Body of pancreas (tissue), 4 donors: ENCODE measurements at regions not wholly inside any gene's neighbourhood (a gene's known extent, or its start where the extent isn't known, plus 50 kb on each side); places are given as distances from the start of the nearest gene placed in this dataset.

Source experiments
- ATAC-seq: fragments of 150-250 bp; one replicate; pipeline ENCODE4 v1.9.1; 2016
- DNase-seq, 4 donors: peaks; one replicate each; pipeline ENCODE4 v3.0.0-alpha.2; 2019
- H3K27ac ChIP-seq, 4 donors: fragments of 200-600 bp; sonication (generic); 1 replicate in 3 of 4; 2 replicates in 1 of 4; pipeline versions ENCODE4 v1.5.1 to v1.6.1; 2016 to 2019; ENCODE audit warnings: mild to moderate bottlenecking in 1 of 4, mixed read lengths in 1 of 4, moderate library complexity in 1 of 4
- H3K27me3 ChIP-seq, 2 donors: fragments of 200-600 bp; sonication (generic); one replicate each; pipeline ENCODE4 v1.6.0; 2016; ENCODE audit warnings: mild to moderate bottlenecking in 1 of 2
- H3K36me3 ChIP-seq, 2 donors: fragments of 200-600 bp; sonication (generic); replicated peaks in 1 of 2; 2 replicates each; pipeline ENCODE4 v1.5.1; 2016; ENCODE audit warnings: low read depth in 2 of 2; ENCODE audit not compliant: insufficient read depth in 1 of 2
- H3K4me1 ChIP-seq: fragments of 200-600 bp; sonication (generic); one replicate; pipeline ENCODE4 v1.6.0; 2016
- H3K4me3 ChIP-seq, 2 donors: fragments of 200-600 bp; sonication (generic); 1 replicate in 1 of 2; 2 replicates in 1 of 2; pipeline ENCODE4 v1.5.1; 2016 to 2019
- H3K9me3 ChIP-seq, 3 donors: fragments of 200-600 bp; sonication (generic); 1 replicate in 2 of 3; 2 replicates in 1 of 3; pipeline ENCODE4 v1.5.1; 2016
- CTCF ChIP-seq, 7 experiments: fragments of 450-650 bp in 4 of 7; fragments of 200-600 bp in 3 of 7; sonication (generic) in 3 of 7; IDR thresholded peaks; one replicate each; pipeline ENCODE4 v1.5.1; 2016 to 2019; ENCODE audit warnings: antibody characterized with exemption in 7 of 7
- POLR2A ChIP-seq, 3 donors: fragments of 450-650 bp; IDR thresholded peaks; one replicate each; pipeline ENCODE4 v1.6.1; 2016; ENCODE audit warnings: antibody characterized with exemption in 3 of 3, mild to moderate bottlenecking in 2 of 3
- WGBS, 2 donors: methylation state at CpG; one replicate each; pipeline ENCODE4 v1.1.5; 2017; 5-methylcytosine and 5-hydroxymethylcytosine counted together
- intact Hi-C: fragments of 100-400 bp; cut with DNase I; formaldehyde crosslinking; loops from one replicate; pipeline ENCODE4 v1.15.1; 2023

- no peaks in the 10 kb centered on the region for H3K27me3 ChIP-seq
- no peaks in the 10 kb centered on the region for H3K9me3 ChIP-seq
- DNase-seq (no peak), ATAC-seq (no peak)
- no peaks in the 10 kb centered on the region for H3K36me3 ChIP-seq
- 67 to 71% methylated on average over 2 of the region's 2 CpGs for WGBS, 2 donors
- no peaks in the 10 kb centered on the region for H3K4me1 ChIP-seq
- H3K27ac ChIP-seq, result no peak overlapping the region
- no peak overlapping the region for H3K4me3 ChIP-seq
- intact Hi-C loops, result no loop called here
- TF ChIP-seq POLR2A (IDR thresholded peaks at IDR 0.05), result no peak
- TF ChIP-seq CTCF (IDR thresholded peaks at IDR 0.05), result no peak
These were observed 68.0 kb upstream of the RBMS3 start for GRCh38 chr3:29212789-29213433.

GRCh38 chr3:29214009-29214658 is 66.7 kb upstream of the RBMS3 start:
- H3K27ac ChIP-seq, result no peak overlapping the region
- H3K4me1 ChIP-seq, result no peaks in the 10 kb centered on the region
- DNase-seq, result no peak
- ATAC-seq, result no peak
- 59 to 62% methylated on average over 4 of the region's 4 CpGs for WGBS, 2 donors
- no peak overlapping the region for H3K4me3 ChIP-seq
- H3K9me3 ChIP-seq, result no peaks in the 10 kb centered on the region
- intact Hi-C loops, result no loop called here
- no peaks in the 10 kb centered on the region for H3K36me3 ChIP-seq
- no peak for TF ChIP-seq POLR2A (IDR thresholded peaks at IDR 0.05)
- TF ChIP-seq CTCF (IDR thresholded peaks at IDR 0.05), result no peak
- no peaks in the 10 kb centered on the region for H3K27me3 ChIP-seq

GRCh38 chr3:29215948-29216347 is 64.9 kb upstream of the RBMS3 start:
- Histone ChIP-seq H3K27ac (no peak overlapping the region), H3K27me3 (no peaks in the 10 kb centered on the region), H3K4me3 (no peak overlapping the region), H3K9me3 (no peaks in the 10 kb centered on the region), H3K36me3 (no peaks in the 10 kb centered on the region), H3K4me1 (no peaks in the 10 kb centered on the region)
- TF ChIP-seq POLR2A (IDR thresholded peaks at IDR 0.05) (no peak), CTCF (IDR thresholded peaks at IDR 0.05) (no peak)
- ATAC-seq (no peak), DNase-seq (no peak)
- intact Hi-C loops, result no loop called here

GRCh38 chr3:29226706-29227105 is 54.2 kb upstream of the RBMS3 start:
- Histone ChIP-seq H3K27me3 (no peaks in the 10 kb centered on the region), H3K4me3 (no peak overlapping the region), H3K4me1 (no peaks in the 10 kb centered on the region), H3K36me3 (no peaks in the 10 kb centered on the region), H3K9me3 (no peaks in the 10 kb centered on the region), H3K27ac (no peak overlapping the region)
- DNase-seq, result no peak
- WGBS, 2 donors, result 59 to 74% methylated on average over 2 of the region's 2 CpGs
- ATAC-seq, result no peak
- no peak for TF ChIP-seq POLR2A (IDR thresholded peaks at IDR 0.05)
- TF ChIP-seq CTCF (IDR thresholded peaks at IDR 0.05), result no peak
- intact Hi-C loops, result no loop called here

GRCh38 chr3:29227307-29227706 is 53.6 kb upstream of the RBMS3 start:
- no peak overlapping the region for H3K27ac ChIP-seq
- no peaks in the 10 kb centered on the region for H3K4me1 ChIP-seq
- H3K27me3 ChIP-seq, result no peaks in the 10 kb centered on the region
- DNase-seq (no peak), ATAC-seq (no peak)
- intact Hi-C loops, result no loop called here
- H3K4me3 ChIP-seq, result no peak overlapping the region
- WGBS, 2 donors, result 14 to 17% methylated on average over 1 of the region's 1 CpG
- no peak for TF ChIP-seq CTCF (IDR thresholded peaks at IDR 0.05)
- no peak for TF ChIP-seq POLR2A (IDR thresholded peaks at IDR 0.05)
- no peaks in the 10 kb centered on the region for H3K9me3 ChIP-seq
- no peaks in the 10 kb centered on the region for H3K36me3 ChIP-seq
